ENCODE measurements at regions not wholly inside any gene's neighbourhood (a gene's known extent, or its start where the extent isn't known, plus 50 kb on each side); places are given as distances from the start of the nearest gene placed in this dataset.
"Not testable (repeated sequence)": the region's sequence is repeated elsewhere in the genome, so short reads cannot be mapped to it uniquely, and the experiment has no call there.

- no peak overlapping the region for H3K4me3 ChIP-seq
- no peak for ATAC-seq (ENCODE audit: insufficient number of reproducible peaks, low FRiP score, low read depth)
- no peak for DNase-seq (ENCODE audit: low spot score)
- H3K4me1 ChIP-seq (ENCODE audit: control insufficient read depth in 1 of 2, low read depth in 2 of 2) = no peaks in the 10 kb centered on the region
- H3K36me3 ChIP-seq = no peaks in the 10 kb centered on the region
- H3K27me3 ChIP-seq (replicated peaks; ENCODE audit: insufficient read depth) = no peaks in the 10 kb centered on the region
- TF ChIP-seq CTCF (IDR thresholded peaks at IDR 0.05) = no peak
- H3K27ac ChIP-seq = no peak overlapping the region
- H3K9me3 ChIP-seq = peaks cover 2% of the 10 kb centered on the region
Observed at GRCh38 chr6:155770313-155770712, 314.7 kb upstream of the NOX3 start.

GRCh38 chr6:155765275-155766194 is 309.9 kb upstream of the NOX3 start:
- DNase-seq (ENCODE audit: low spot score) (no peak), ATAC-seq (ENCODE audit: insufficient number of reproducible peaks, low FRiP score, low read depth) (no peak)
- Histone ChIP-seq H3K4me3 (no peak overlapping the region), H3K4me1 (ENCODE audit: control insufficient read depth in 1 of 2, low read depth in 2 of 2) (peaks cover 0 to 4% of the 10 kb centered on the region in 2 donors), H3K27ac (no peak overlapping the region), H3K27me3 (replicated peaks; ENCODE audit: insufficient read depth) (no peaks in the 10 kb centered on the region), H3K36me3 (no peaks in the 10 kb centered on the region), H3K9me3 (no peaks in the 10 kb centered on the region)
- TF ChIP-seq CTCF (IDR thresholded peaks at IDR 0.05) = no peak

GRCh38 chr6:155762649-155763048 is 307.0 kb upstream of the NOX3 start:
- no peak for TF ChIP-seq CTCF (IDR thresholded peaks at IDR 0.05)
- Histone ChIP-seq H3K9me3 (no peaks in the 10 kb centered on the region), H3K27ac (no peak overlapping the region), H3K36me3 (no peaks in the 10 kb centered on the region), H3K4me3 (no peak overlapping the region), H3K4me1 (ENCODE audit: control insufficient read depth in 1 of 2, low read depth in 2 of 2) (peaks cover 0 to 4% of the 10 kb centered on the region in 2 donors), H3K27me3 (replicated peaks; ENCODE audit: insufficient read depth) (no peaks in the 10 kb centered on the region)
- no peak for DNase-seq (ENCODE audit: low spot score)
- no peak for ATAC-seq (ENCODE audit: insufficient number of reproducible peaks, low FRiP score, low read depth)

- no peak for TF ChIP-seq CTCF (IDR thresholded peaks at IDR 0.05)
- no peak for DNase-seq (ENCODE audit: low spot score)
- Histone ChIP-seq H3K9me3 (no peaks in the 10 kb centered on the region), H3K27ac (no peak overlapping the region), H3K4me3 (no peak overlapping the region), H3K27me3 (replicated peaks; ENCODE audit: insufficient read depth) (no peaks in the 10 kb centered on the region), H3K4me1 (ENCODE audit: control insufficient read depth in 1 of 2, low read depth in 2 of 2) (peaks cover 0 to 14% of the 10 kb centered on the region in 2 donors), H3K36me3 (no peaks in the 10 kb centered on the region)
- no peak for ATAC-seq (ENCODE audit: insufficient number of reproducible peaks, low FRiP score, low read depth)
Observed at GRCh38 chr6:155755452-155755851, 299.8 kb upstream of the NOX3 start.

GRCh38 chr6:155748778-155749177 is 293.1 kb upstream of the NOX3 start:
- not testable (repeated sequence) for H3K9me3 ChIP-seq; DNase-seq (ENCODE audit: low spot score); H3K4me3 ChIP-seq; H3K27ac ChIP-seq; H3K36me3 ChIP-seq; H3K27me3 ChIP-seq (replicated peaks; ENCODE audit: insufficient read depth); ATAC-seq (ENCODE audit: insufficient number of reproducible peaks, low FRiP score, low read depth); H3K4me1 ChIP-seq (ENCODE audit: control insufficient read depth in 1 of 2, low read depth in 2 of 2)

Data from thoracic aorta (tissue), 2 donors.